Cardiac fibroblast (primary cell): ENCODE measurements at regions not wholly inside any gene's neighbourhood (a gene's known extent, or its start where the extent isn't known, plus 50 kb on each side); places are given as distances from the start of the nearest gene placed in this dataset.

Source experiments
- DNase-seq, 2 donors: peaks; one replicate each; pipeline versions ENCODE4 v3.0.0 to v3.0.0-alpha.2; 2010; ENCODE audit warnings: low read depth in 2 of 2
- H3K4me3 ChIP-seq, 2 donors: replicated peaks in 1 of 2; 1 replicate in 1 of 2; 2 replicates in 1 of 2; pipeline ENCODE4 v1.5.1; 2011; ENCODE audit warnings: low read depth in 2 of 2, low read length in 2 of 2, mild to moderate bottlenecking in 2 of 2, moderate library complexity in 1 of 2
- CTCF ChIP-seq: IDR thresholded peaks from one replicate; pipeline ENCODE4 v1.5.1; 2011; ENCODE audit warnings: low read depth, mild to moderate bottlenecking, low read length, inconsistent platforms

GRCh38 chr2:65541773-65542172 is 109.4 kb upstream of the SPRED2 start:
- no peak for DNase-seq
- no peak for TF ChIP-seq CTCF
- no peak overlapping the region for H3K4me3 ChIP-seq

GRCh38 chr2:65539633-65540032 is 107.2 kb upstream of the SPRED2 start:
- no peak for DNase-seq
- no peak overlapping the region for H3K4me3 ChIP-seq
- TF ChIP-seq CTCF, result no peak

GRCh38 chr2:65537651-65538385 is 105.4 kb upstream of the SPRED2 start:
- DNase-seq, result peak; percentile 33 to 64
- H3K4me3 ChIP-seq, result no peak overlapping the region
- TF ChIP-seq CTCF, result no peak

- TF ChIP-seq CTCF, result no peak
- DNase-seq, result no peak
- H3K4me3 ChIP-seq, result no peak overlapping the region
These were observed 104.2 kb upstream of the SPRED2 start for GRCh38 chr2:65536596-65536995.

GRCh38 chr2:65532937-65533336 is 100.5 kb upstream of the SPRED2 start:
- no peak for DNase-seq
- TF ChIP-seq CTCF, result no peak
- H3K4me3 ChIP-seq, result no peak overlapping the region

GRCh38 chr2:65532326-65532725 is 99.9 kb upstream of the SPRED2 start:
- no peak for TF ChIP-seq CTCF
- no peak for DNase-seq
- H3K4me3 ChIP-seq, result no peak overlapping the region
